Limb (tissue), 2 donors: ENCODE measurements at regions not wholly inside any gene's neighbourhood (a gene's known extent, or its start where the extent isn't known, plus 50 kb on each side); places are given as distances from the start of the nearest gene placed in this dataset.
"Not testable (repeated sequence)": the region's sequence is repeated elsewhere in the genome, so short reads cannot be mapped to it uniquely, and the experiment has no call there.

Experiments used
- DNase-seq, 2 donors: peaks; one replicate each; pipeline ENCODE4 v3.0.0-alpha.2; 2016; ENCODE audit errors: extremely low spot score in 2 of 2

DNA sequence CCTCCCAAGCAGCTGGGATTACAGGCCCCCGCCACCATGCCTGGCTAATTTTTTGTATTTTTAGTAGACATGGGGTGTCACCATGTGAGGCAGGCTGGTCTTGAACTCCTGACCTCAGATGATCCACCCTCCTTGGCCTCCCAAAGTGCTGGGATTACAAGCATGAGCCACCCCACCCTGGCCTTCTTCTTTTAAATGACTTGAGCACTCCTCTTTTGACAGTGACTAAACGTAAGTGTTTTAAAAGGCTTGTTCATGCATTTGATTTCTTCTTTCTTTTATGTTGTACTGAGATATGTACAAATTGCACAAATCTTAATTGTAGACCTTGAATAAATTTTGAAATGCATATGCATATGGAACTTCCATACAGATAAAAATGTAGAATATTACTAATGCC is 337.9 kb downstream of the CETN3 start:
- DNase-seq, result no peak

DNA sequence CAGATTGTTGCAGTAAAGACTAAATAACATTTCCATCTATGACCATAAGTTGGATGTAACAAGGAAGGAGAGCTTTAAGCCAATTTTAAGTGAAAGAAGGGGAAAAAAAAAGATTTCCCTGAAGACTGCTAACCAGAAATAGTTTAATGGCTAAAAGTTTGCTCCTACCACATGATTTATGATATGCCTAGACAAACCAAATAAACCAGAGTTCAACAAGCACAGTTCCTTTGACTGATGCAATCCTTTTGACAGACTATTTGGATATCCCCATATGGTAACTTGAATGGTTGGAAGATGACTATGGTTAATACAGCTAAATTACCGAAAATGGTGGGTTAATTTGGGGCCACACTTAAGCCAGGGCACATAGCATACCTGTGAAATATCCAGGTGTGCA is 338.5 kb downstream of the CETN3 start:
- DNase-seq, result no peak

DNA sequence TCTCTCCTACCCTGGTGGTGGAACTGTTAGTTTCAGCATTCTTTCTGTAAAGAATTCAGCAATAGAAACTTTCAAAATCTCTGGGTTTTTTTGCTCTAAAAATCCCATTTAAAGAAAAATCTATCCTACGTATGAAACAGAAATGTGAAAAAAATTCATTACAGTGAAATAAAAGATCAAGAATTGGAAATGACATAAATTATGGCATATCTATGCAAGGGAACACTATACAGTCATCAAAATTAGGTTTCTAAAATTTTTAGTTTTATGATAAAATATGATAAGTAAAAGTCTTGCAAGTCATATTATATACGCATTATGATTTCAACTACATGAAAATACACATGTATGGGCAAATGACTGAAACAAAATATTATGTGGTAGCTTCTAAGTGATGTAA is 342.6 kb downstream of the CETN3 start:
- no peak for DNase-seq

DNA sequence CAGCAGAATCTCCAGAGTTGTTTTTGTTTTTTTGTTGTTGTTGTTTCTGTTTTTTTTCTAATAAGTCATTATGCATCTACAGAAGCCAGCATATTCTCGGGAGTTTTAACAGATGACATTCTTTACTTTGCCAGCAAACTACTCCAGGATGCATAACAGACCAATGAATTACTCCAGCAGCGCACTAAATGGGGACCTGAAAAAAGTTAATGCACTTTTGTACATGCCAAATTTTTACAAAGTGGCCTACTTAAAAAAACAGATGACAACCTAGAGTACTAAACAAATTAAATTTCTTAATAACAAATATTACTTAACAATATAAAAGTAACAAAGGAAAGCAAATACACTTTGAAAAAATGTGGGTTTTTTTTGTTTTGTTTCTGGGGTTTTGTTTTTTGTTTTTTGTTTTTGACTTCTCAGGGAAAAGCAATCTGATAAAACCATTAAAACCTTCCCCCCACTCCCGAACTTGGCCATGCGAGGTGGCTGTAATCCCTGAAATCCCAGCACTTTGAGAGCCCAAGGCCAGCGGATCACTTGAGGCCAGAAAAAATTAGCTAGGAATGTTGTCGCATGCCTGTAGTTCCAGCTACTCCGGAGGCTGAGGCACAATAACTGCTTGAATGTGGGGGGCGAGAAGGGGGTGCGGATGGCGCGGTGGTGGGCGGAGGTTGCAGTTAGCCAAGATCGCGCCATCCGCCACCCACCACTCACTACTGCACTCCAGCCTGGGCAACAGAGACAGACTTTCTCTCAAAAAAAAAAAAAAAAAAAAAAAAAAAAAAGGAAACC is 352.4 kb downstream of the CETN3 start:
- DNase-seq, result no peak

DNA sequence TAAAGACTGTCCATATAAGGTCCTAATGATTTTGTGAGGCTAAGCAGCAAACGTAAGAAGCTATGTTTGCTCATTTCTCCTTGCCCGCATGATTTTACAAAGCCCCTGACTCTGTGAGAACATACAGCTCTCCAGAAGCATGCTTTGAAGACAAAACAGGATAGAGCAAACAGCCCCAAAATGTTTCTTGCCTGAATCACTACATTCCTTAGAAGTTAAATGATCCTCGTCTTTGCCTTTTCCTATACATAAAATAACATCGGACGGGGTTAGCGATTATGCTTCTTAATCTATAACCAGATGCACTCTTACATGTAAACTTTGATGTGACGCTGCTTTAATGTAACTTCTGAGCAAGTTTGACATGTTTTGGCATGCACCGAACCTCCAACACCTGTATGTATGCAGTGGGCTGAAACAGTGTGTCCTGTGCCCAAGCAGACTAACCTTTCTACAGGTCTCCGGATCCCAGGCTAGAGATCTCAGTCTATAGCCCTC is 353.7 kb downstream of the CETN3 start:
- DNase-seq, result no peak

DNA sequence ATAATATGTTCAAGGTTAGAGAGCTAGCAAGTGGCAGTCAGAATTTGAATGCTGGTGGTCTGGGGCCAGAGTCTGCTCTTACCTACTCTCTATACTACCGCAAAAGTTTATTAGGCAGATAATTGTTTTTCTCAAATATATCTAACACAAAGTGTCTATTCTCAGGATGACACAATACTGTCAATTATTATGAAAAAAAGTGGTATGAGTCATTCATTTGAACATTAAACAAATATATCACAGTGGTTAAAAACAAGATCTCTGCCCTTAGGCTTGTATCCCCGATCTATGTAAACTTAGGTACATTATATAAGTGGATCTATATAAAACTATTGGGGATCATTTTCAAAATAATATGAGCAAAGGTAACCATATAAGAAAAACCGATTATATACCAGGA is 354.9 kb downstream of the CETN3 start:
- no peak for DNase-seq

DNA sequence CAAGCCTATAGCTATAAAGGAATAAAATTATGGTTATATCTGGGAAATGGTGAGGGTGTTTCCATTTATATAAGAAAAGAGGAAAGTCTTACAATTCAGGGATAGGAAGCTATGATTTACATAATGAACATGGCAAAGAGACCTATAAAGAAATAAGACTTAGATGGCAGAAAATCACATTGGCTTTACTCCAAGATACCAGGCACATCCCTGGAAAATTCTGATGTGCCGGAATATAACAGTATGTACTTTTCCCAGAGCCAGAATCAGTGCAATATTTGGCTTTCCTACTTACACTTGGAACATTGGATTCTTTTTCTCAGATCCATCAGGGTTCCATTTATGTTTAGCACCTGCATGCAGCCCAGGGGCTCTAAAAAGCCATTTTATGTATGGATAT is 357.8 kb downstream of the CETN3 start:
- DNase-seq, result no peak

DNA sequence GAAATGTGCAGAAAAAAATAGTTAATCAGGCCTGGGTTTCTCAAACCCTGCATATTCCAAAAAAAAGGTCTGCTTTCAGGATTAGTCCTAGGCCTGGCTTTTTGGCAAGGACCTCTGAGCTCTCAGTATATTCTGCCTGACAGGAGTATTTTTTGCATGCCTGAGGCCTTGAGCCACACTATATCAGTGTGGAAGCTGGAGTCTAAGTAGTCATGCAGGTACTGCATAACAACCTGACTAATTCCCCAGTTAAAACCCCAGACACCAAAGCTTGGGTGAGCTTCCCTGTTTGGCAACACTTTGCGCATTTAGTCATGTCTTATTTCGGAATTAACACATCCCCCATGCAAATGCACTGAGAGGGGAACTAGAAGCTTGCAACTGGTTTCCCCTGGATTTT is 359.5 kb downstream of the CETN3 start:
- no peak for DNase-seq

DNA sequence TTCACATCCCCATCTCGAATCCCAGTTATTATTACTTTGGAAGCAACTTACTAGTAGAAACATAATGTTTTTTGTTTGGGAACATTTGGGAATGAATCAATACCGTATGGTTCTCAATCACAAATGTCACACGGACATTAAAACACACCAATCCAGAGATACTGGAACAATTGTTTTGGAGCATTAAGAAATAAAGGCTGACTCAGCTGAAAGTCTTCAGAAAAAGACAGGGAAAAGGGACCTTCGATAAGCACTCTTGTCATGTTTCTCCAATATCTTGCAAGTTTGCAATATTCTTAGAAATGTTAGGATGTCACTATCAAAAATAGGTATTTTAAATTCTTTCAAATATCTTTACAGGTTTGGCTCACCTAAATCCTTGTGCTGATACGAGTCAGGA is 362.4 kb downstream of the CETN3 start:
- DNase-seq, result no peak

DNA sequence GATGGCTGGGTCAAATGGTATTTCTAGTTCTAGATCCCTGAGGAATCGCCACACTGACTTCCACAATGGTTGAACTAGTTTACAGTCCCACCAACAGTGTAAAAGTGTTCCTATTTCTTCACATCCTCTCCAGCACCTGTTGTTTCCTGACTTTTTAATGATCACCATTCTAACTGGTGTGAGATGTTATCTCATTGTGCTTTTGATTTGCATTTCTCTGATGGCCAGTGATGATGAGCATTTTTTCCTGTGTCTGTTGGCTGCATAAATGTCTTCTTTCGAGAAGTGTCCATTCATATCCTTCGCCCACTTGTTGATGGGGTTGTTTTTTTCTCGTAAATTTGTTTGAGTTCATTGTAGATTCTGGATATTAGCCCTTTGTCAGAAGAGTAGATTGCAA is 369.5 kb downstream of the CETN3 start:
- not testable (repeated sequence) for DNase-seq

DNA sequence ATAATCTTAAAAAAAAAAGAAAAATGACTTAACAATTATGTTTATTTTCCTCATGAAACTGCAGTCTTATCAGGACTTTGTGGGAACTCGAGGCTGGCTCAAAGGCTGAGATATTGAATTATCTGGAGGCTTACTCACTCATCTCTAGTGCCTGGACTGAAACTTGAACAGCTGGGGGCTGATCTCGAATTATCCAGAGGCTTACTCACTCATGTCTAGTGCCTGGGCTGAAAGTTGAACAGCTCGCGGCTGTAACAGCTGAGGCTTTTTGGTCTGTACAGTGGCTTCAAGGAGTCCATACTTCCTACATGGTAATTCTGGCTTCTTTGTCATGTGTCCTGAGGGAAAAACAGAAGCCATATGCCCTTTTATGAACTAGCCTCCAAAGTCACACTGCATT is 371.9 kb downstream of the CETN3 start:
- no peak for DNase-seq

DNA sequence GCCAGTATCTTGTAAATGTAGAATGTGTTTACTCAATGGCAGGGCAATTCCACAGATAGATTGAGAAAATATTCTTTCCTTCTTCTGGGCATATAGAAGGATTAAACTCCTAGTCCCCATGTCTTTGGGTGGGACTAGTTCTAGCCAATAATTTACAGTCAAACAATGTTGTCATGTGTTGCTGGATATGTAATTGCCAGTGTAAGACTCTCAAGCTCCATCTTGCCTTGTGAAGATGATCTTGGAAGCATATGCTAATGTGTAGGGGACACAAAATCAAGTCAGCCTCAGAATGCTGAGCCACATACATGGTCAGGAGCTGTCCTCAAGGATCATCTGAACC is 386.9 kb downstream of the CETN3 start:
- no peak for DNase-seq

DNA sequence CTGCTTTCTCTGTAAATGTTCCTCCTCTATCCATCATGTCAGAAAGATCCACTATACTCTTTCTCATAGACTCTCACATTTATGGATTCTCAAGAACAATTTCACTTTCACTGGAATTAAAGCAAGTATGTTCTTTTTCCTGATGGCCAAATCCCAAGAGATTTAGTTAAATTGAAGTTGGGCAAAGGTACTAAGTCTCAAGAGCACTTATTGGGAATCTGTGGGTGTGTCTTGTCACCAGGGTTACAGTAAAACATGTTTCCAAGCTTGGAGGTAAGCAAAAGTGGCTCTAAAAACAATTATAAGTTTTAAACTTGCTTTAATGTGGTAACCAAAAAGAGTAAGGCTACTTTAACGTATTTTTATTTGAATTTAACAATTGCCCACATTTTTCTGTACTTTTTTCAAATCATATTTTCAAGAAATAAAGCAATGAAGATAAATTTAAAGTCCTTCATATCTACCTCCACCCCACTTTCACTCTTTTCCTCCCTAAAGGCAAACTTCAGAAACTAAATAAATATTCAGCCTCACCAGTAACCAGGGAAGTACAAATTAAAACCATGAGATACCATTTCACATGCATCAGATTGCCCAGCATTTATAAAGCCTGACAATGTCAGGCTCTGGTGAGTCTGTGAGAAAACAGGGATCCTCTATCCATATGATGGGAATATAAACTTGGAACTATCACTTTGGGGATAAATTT is 387.4 kb downstream of the CETN3 start:
- no peak for DNase-seq

DNA sequence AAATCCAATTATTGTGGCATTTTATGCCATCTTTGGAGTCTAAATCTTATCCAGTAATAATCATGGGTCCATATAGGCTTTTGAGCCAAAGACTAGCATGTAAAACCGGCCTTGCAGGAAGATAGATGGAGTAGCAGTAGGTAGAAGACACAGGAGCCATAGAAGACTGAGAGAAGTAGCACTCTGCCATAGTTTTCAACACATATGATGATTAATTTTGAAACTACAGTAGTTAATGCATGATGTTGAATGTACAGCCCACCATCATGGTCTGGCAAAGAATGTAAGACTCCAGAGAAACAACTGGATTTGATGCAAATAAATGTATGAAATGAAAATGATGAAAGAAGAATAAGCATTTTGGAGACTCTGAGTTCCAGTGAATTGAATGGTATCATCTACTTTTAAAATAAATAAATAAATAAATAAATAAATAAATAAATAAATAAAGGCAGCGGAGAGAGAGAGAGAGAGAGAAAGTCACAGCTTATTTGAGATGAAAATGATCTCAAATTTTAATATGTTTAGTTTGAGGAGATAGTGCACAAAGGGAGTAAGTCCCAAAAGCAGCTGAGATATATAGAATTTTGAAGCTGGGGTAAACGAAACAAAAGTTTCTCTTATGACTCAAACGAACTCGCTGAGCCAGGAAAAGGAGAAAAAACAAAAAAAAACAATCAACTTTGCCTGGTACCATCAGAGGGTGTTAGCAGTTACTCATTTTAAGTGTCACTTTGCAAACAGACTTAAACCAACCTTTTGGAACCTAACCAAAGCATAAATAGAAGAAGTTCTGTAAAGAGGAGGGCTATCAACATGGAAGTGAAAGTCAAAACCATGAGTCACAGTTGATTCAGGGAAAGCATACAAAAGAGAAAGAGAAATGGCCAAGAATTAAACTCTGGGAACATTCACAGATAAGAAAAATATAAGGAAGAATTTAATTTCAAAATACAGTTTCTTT is 388.7 kb downstream of the CETN3 start:
- DNase-seq, result no peak

DNA sequence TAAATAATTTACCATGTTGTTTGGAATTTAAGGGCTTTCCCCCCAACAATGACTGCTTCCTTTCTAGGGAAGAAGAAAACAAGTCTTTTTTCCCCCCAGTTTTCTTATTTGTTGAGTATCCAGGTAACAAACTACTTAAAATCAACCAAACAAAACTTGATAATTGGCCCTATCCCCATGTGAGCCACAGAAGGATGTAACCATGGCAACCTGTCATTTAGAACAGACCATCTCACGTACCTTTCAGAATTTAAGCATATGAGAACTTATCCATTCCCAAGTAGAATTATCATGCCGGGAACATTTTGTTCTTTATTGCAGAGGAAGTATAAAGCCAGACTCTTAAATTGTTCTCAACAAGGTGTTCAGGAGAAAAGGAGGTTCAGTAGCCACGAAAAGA is 392.3 kb downstream of the CETN3 start:
- no peak for DNase-seq

DNA sequence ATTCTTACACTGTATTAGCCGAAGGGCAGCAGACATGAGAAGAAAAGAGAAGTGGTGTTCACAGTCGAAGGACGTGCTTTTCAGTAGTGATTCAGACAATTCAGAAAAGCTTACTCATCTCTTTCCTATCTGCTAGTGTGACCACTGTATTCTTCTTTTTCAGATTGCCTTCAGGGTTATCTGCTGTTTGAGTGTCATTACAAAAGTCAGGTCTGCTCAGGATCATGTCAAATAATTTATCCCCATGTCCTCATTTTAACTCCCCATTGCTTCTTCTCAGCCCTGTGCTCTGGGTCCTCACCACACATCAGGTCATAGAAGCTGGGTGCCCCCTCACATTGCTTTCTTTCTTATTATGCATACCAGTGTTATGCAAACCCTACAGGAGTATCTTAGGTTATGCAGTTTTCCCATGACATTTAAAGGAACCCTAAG is 394.0 kb downstream of the CETN3 start:
- DNase-seq, result no peak

DNA sequence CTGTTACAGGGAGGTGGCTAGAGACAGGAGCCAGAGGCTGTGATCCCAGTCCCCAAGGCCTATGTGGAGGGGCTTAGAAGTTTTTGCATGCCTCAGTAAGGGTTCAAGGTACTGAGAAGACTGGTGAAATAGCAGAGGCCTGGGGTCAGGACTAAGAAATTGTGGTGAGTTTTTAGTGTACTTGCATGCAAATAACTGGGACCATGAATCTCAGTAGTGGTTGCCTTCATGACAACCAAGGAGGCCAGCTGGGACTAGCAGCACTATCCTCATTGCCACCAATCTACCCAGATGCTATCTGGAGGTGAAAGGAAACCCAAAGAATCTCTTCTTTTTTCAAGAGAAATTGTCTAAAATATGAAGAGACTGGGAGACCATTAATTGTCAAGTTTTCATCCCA is 395.1 kb downstream of the CETN3 start:
- no peak for DNase-seq

DNA sequence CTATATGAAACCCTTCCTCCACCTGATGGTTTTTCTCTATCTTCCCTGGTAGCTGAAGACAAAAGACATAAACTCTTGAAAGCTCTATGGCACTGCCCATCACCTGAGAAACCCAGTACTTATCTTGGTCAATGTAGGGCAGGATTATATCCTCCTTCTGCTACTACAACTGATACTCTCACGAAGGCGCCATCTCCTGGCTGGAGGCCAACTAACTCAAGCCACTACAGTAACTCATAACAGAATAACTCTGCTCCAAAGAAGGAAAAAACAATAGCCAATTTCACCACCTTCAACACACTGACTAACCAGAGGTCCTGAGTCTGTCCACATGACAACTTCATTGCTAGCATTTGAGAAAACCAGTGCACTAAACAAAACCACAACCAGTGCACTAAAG is 409.2 kb downstream of the CETN3 start:
- no peak for DNase-seq

DNA sequence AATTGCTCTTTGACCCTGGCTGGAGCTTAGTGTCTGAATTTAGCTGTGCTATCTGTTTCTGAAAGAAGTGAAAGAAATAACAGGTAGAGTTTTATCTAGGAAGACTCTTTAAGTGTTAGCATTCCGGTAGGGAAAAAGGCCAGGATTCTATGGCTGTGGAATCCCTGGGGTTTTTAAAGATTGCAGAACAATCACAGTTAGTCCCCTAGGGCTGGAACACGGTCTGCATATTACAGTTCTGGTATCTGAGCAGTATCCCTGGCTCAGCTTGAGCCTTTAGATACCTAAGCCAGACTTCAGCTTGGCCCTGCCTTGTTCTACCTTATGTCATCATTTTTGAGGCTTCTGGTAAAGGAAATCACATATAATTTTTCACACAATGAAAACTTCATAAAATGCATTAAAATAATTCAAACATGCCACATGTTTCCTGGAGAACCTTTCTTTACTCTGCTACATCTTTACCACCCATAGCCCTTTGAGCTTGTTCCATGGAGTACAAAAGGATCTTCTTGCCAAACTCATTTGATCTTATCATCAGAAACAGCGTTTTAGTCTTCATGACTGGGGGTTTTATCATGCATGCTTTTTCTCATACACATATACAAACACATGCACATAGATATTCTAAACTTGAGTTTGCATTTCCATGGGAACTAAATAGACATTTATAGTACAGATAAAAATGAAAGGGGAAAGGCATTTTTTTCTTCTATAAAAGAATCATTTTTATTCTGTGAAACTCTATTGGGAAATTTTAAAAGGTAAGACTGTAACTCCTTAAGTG is 410.8 kb downstream of the CETN3 start:
- DNase-seq, result no peak

DNA sequence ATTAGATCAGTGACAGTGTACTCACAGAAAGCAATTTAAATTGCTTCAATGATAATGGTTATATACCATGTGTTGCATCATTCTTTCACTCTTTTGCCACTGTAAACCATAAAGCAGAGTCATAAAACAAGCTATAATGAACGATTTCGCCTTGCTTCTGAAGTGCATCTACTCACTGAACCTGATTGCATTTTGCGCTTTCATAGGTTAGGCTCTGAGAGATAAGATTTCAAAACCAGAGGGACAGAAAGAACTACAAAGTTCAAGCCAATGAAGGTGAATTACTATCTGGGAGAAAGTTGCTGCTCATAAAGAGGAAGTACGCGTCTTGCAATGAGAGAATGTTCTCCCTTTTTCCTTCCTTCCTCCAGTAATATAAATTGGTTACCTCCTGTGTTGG is 412.7 kb downstream of the CETN3 start:
- no peak for DNase-seq

DNA sequence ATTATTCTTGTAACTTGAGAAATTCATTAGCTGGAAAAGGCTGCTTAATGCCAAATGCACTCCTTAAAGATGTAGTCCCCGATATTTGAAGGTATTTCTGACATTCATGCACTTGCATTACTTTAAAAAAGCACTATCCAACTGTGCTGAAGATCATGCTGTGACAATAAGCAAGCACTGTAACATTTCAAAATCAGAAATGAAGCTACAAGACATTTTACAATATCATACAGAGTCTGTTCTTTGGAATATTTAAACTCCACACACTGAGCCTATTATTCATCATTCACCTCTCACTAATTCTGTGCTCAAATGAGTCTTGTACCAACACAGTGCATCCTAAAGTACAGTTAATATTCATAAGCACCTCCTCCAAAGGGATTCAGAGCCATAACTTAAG is 413.2 kb downstream of the CETN3 start:
- DNase-seq, result no peak
